Activated CD4-positive, CD25-positive, alpha-beta regulatory T cell treated with anti-CD3 and anti-CD28 coated beads, Interleukin-2, amount 50 U/mL, for 24 hours (primary cell): ENCODE measurements at regions not wholly inside any gene's neighbourhood (a gene's known extent, or its start where the extent isn't known, plus 50 kb on each side); places are given as distances from the start of the nearest gene placed in this dataset.

Experiments
- ATAC-seq, 2 donors: fragments of 150-1000 bp; cut with Tn5 transposase; one replicate each; pipeline ENCODE4 v1.10.0; 2021; ENCODE audit warnings: mild to moderate bottlenecking in 1 of 2, moderate library complexity in 1 of 2

GRCh38 chr14:101233391-101233790 is 327.9 kb upstream of the DIO3 start:
- ATAC-seq, result no peak

GRCh38 chr14:101233808-101234207 is 327.5 kb upstream of the DIO3 start:
- ATAC-seq, result no peak

GRCh38 chr14:101234244-101234937 is 326.9 kb upstream of the DIO3 start:
- no peak for ATAC-seq

GRCh38 chr14:101234999-101235334 is 326.3 kb upstream of the DIO3 start:
- no peak for ATAC-seq

- ATAC-seq, result no peak
Measured at GRCh38 chr14:101235335-101236103, 325.8 kb upstream of the DIO3 start.

GRCh38 chr14:101236496-101237251 is 324.6 kb upstream of the DIO3 start:
- ATAC-seq, result no peak

- ATAC-seq, result no peak
Measured at GRCh38 chr14:101237252-101237616, 324.1 kb upstream of the DIO3 start.

GRCh38 chr14:101239065-101239464 is 322.2 kb upstream of the DIO3 start:
- ATAC-seq, result no peak

GRCh38 chr14:101241147-101241546 is 320.1 kb upstream of the DIO3 start:
- ATAC-seq, result no peak

GRCh38 chr14:101241807-101242278 is 319.5 kb upstream of the DIO3 start:
- no peak for ATAC-seq

GRCh38 chr14:101242442-101243385 is 318.6 kb upstream of the DIO3 start:
- ATAC-seq, result no peak

GRCh38 chr14:101243587-101244338 is 317.5 kb upstream of the DIO3 start:
- ATAC-seq, result no peak

- ATAC-seq, result no peak
Measured at GRCh38 chr14:101246894-101247841, 314.1 kb upstream of the DIO3 start.

GRCh38 chr14:101247842-101248725 is 313.2 kb upstream of the DIO3 start:
- no peak for ATAC-seq

- ATAC-seq, result no peak
Measured at GRCh38 chr14:101248840-101249675, 312.2 kb upstream of the DIO3 start.

- ATAC-seq, result no peak
Measured at GRCh38 chr14:101249676-101250036, 311.6 kb upstream of the DIO3 start.

GRCh38 chr14:101250336-101250947 is 310.9 kb upstream of the DIO3 start:
- no peak for ATAC-seq
